ENCODE measurements at regions not wholly inside any gene's neighbourhood (a gene's known extent, or its start where the extent isn't known, plus 50 kb on each side); places are given as distances from the start of the nearest gene placed in this dataset.
"Not testable (repeated sequence)": the region's sequence is repeated elsewhere in the genome, so short reads cannot be mapped to it uniquely, and the experiment has no call there.

GRCh38 chr6:68197356-68197755 is 437.7 kb upstream of the ADGRB3 start:
- H3K27ac ChIP-seq (ENCODE audit: low read depth, low read length): no peak overlapping the region
- no peak overlapping the region for H3K4me3 ChIP-seq (ENCODE audit: low read depth, low read length)
- no peaks in the 10 kb centered on the region for H3K36me3 ChIP-seq (ENCODE audit: control insufficient read depth, insufficient read depth, low read length)
- H3K27me3 ChIP-seq (ENCODE audit: control insufficient read depth, insufficient read depth, low read length): no peaks in the 10 kb centered on the region
- no peak overlapping the region for H3K9ac ChIP-seq (ENCODE audit: low read depth, low read length)
- H3K4me1 ChIP-seq (ENCODE audit: control insufficient read depth, insufficient read depth, low read length): no peaks in the 10 kb centered on the region
- H3K9me3 ChIP-seq (ENCODE audit: control insufficient read depth, insufficient read depth, low read length): peaks cover 15% of the 10 kb centered on the region; the same call in 1 of the 2 replicates

- Histone ChIP-seq H3K27me3 (ENCODE audit: control insufficient read depth, insufficient read depth, low read length) (no peaks in the 10 kb centered on the region), H3K9ac (ENCODE audit: low read depth, low read length) (no peak overlapping the region), H3K9me3 (ENCODE audit: control insufficient read depth, insufficient read depth, low read length) (peaks cover 15% of the 10 kb centered on the region; the same call in 1 of the 2 replicates), H3K4me1 (ENCODE audit: control insufficient read depth, insufficient read depth, low read length) (no peaks in the 10 kb centered on the region), H3K36me3 (ENCODE audit: control insufficient read depth, insufficient read depth, low read length) (no peaks in the 10 kb centered on the region), H3K27ac (ENCODE audit: low read depth, low read length) (no peak overlapping the region), H3K4me3 (ENCODE audit: low read depth, low read length) (no peak overlapping the region)
Observed at GRCh38 chr6:68196645-68197044, 438.4 kb upstream of the ADGRB3 start.

GRCh38 chr6:68195753-68196152 is 439.3 kb upstream of the ADGRB3 start:
- H3K4me1 ChIP-seq (ENCODE audit: control insufficient read depth, insufficient read depth, low read length); H3K27ac ChIP-seq (ENCODE audit: low read depth, low read length); H3K36me3 ChIP-seq (ENCODE audit: control insufficient read depth, insufficient read depth, low read length); H3K9ac ChIP-seq (ENCODE audit: low read depth, low read length); H3K27me3 ChIP-seq (ENCODE audit: control insufficient read depth, insufficient read depth, low read length); H3K4me3 ChIP-seq (ENCODE audit: low read depth, low read length): not testable (repeated sequence)
- peaks cover 15% of the 10 kb centered on the region; the same call in 1 of the 2 replicates for H3K9me3 ChIP-seq (ENCODE audit: control insufficient read depth, insufficient read depth, low read length)

- Histone ChIP-seq H3K4me3 (ENCODE audit: low read depth, low read length) (no peak overlapping the region), H3K9me3 (ENCODE audit: control insufficient read depth, insufficient read depth, low read length) (peaks cover 15% of the 10 kb centered on the region; the same call in 1 of the 2 replicates), H3K4me1 (ENCODE audit: control insufficient read depth, insufficient read depth, low read length) (no peaks in the 10 kb centered on the region), H3K36me3 (ENCODE audit: control insufficient read depth, insufficient read depth, low read length) (no peaks in the 10 kb centered on the region), H3K27ac (ENCODE audit: low read depth, low read length) (no peak overlapping the region), H3K9ac (ENCODE audit: low read depth, low read length) (no peak overlapping the region), H3K27me3 (ENCODE audit: control insufficient read depth, insufficient read depth, low read length) (no peaks in the 10 kb centered on the region)
Observed at GRCh38 chr6:68194846-68195478, 440.1 kb upstream of the ADGRB3 start.

- H3K36me3 ChIP-seq (ENCODE audit: control insufficient read depth, insufficient read depth, low read length): no peaks in the 10 kb centered on the region
- H3K9me3 ChIP-seq (ENCODE audit: control insufficient read depth, insufficient read depth, low read length): peaks cover 13% of the 10 kb centered on the region; the same call in 1 of the 2 replicates
- H3K27me3 ChIP-seq (ENCODE audit: control insufficient read depth, insufficient read depth, low read length): no peaks in the 10 kb centered on the region
- H3K9ac ChIP-seq (ENCODE audit: low read depth, low read length): no peak overlapping the region
- H3K27ac ChIP-seq (ENCODE audit: low read depth, low read length): no peak overlapping the region
- 0 out of 2 replicates have a peak, but pooled peaks cover 2% of the 10 kb centered on the region for H3K4me1 ChIP-seq (ENCODE audit: control insufficient read depth, insufficient read depth, low read length)
- no peak overlapping the region for H3K4me3 ChIP-seq (ENCODE audit: low read depth, low read length)
Observed at GRCh38 chr6:68192988-68193387, 442.1 kb upstream of the ADGRB3 start.

- peaks cover 8% of the 10 kb centered on the region; the same call in 1 of the 2 replicates for H3K4me1 ChIP-seq (ENCODE audit: control insufficient read depth, insufficient read depth, low read length)
- peaks cover 8% of the 10 kb centered on the region; the same call in 1 of the 2 replicates for H3K27me3 ChIP-seq (ENCODE audit: control insufficient read depth, insufficient read depth, low read length)
- H3K4me3 ChIP-seq (ENCODE audit: low read depth, low read length): no peak overlapping the region
- H3K9me3 ChIP-seq (ENCODE audit: control insufficient read depth, insufficient read depth, low read length): no peaks in the 10 kb centered on the region
- no peak overlapping the region for H3K27ac ChIP-seq (ENCODE audit: low read depth, low read length)
- H3K9ac ChIP-seq (ENCODE audit: low read depth, low read length): no peak overlapping the region
- H3K36me3 ChIP-seq (ENCODE audit: control insufficient read depth, insufficient read depth, low read length): no peaks in the 10 kb centered on the region
Observed at GRCh38 chr6:68189217-68189815, 445.8 kb upstream of the ADGRB3 start.

- Histone ChIP-seq H3K4me3 (ENCODE audit: low read depth, low read length) (no peak overlapping the region), H3K27ac (ENCODE audit: low read depth, low read length) (no peak overlapping the region), H3K9ac (ENCODE audit: low read depth, low read length) (no peak overlapping the region), H3K9me3 (ENCODE audit: control insufficient read depth, insufficient read depth, low read length) (no peaks in the 10 kb centered on the region), H3K4me1 (ENCODE audit: control insufficient read depth, insufficient read depth, low read length) (peaks cover 23% of the 10 kb centered on the region), H3K36me3 (ENCODE audit: control insufficient read depth, insufficient read depth, low read length) (no peaks in the 10 kb centered on the region), H3K27me3 (ENCODE audit: control insufficient read depth, insufficient read depth, low read length) (peaks cover 32% of the 10 kb centered on the region)
Observed at GRCh38 chr6:68186870-68187269, 448.2 kb upstream of the ADGRB3 start.

GRCh38 chr6:68182386-68182785 is 452.7 kb upstream of the ADGRB3 start:
- Histone ChIP-seq H3K4me1 (ENCODE audit: control insufficient read depth, insufficient read depth, low read length) (peaks cover 26% of the 10 kb centered on the region), H3K27me3 (ENCODE audit: control insufficient read depth, insufficient read depth, low read length) (peaks cover 74% of the 10 kb centered on the region), H3K4me3 (ENCODE audit: low read depth, low read length) (no peak overlapping the region), H3K36me3 (ENCODE audit: control insufficient read depth, insufficient read depth, low read length) (no peaks in the 10 kb centered on the region), H3K9me3 (ENCODE audit: control insufficient read depth, insufficient read depth, low read length) (peaks cover 6% of the 10 kb centered on the region), H3K9ac (ENCODE audit: low read depth, low read length) (no peak overlapping the region), H3K27ac (ENCODE audit: low read depth, low read length) (no peak overlapping the region)

- Histone ChIP-seq H3K4me1 (ENCODE audit: control insufficient read depth, insufficient read depth, low read length) (peaks cover 21% of the 10 kb centered on the region), H3K27me3 (ENCODE audit: control insufficient read depth, insufficient read depth, low read length) (peaks cover 77% of the 10 kb centered on the region), H3K27ac (ENCODE audit: low read depth, low read length) (peak overlapping the region; percentile 75)
- H3K9me3 ChIP-seq (ENCODE audit: control insufficient read depth, insufficient read depth, low read length); H3K9ac ChIP-seq (ENCODE audit: low read depth, low read length); H3K4me3 ChIP-seq (ENCODE audit: low read depth, low read length); H3K36me3 ChIP-seq (ENCODE audit: control insufficient read depth, insufficient read depth, low read length): not testable (repeated sequence)
Observed at GRCh38 chr6:68181027-68181426, 454.1 kb upstream of the ADGRB3 start.

- Histone ChIP-seq H3K36me3 (ENCODE audit: control insufficient read depth, insufficient read depth, low read length) (no peaks in the 10 kb centered on the region), H3K27me3 (ENCODE audit: control insufficient read depth, insufficient read depth, low read length) (peaks cover 15% of the 10 kb centered on the region), H3K27ac (ENCODE audit: low read depth, low read length) (no peak overlapping the region), H3K4me3 (ENCODE audit: low read depth, low read length) (no peak overlapping the region), H3K9me3 (ENCODE audit: control insufficient read depth, insufficient read depth, low read length) (no peaks in the 10 kb centered on the region), H3K9ac (ENCODE audit: low read depth, low read length) (no peak overlapping the region), H3K4me1 (ENCODE audit: control insufficient read depth, insufficient read depth, low read length) (no peaks in the 10 kb centered on the region)
Observed at GRCh38 chr6:68173616-68174015, 461.5 kb upstream of the ADGRB3 start.

- H3K4me3 ChIP-seq (ENCODE audit: low read depth, low read length): no peak overlapping the region
- H3K36me3 ChIP-seq (ENCODE audit: control insufficient read depth, insufficient read depth, low read length): no peaks in the 10 kb centered on the region
- no peaks in the 10 kb centered on the region for H3K9me3 ChIP-seq (ENCODE audit: control insufficient read depth, insufficient read depth, low read length)
- no peaks in the 10 kb centered on the region for H3K27me3 ChIP-seq (ENCODE audit: control insufficient read depth, insufficient read depth, low read length)
- H3K27ac ChIP-seq (ENCODE audit: low read depth, low read length): no peak overlapping the region
- no peak overlapping the region for H3K9ac ChIP-seq (ENCODE audit: low read depth, low read length)
- H3K4me1 ChIP-seq (ENCODE audit: control insufficient read depth, insufficient read depth, low read length): no peaks in the 10 kb centered on the region
Observed at GRCh38 chr6:68169922-68170321, 465.2 kb upstream of the ADGRB3 start.
